Type B pancreatic cell (in vitro differentiated cells): ENCODE measurements at regions not wholly inside any gene's neighbourhood (a gene's known extent, or its start where the extent isn't known, plus 50 kb on each side); places are given as distances from the start of the nearest gene placed in this dataset.
A peak's percentile ranks its signal among the peaks of the same experiment; 100 is the strongest.

Experiments used
- DNase-seq: peaks from one replicate; pipeline ENCODE4 v3.0.0; 2021; ENCODE audit warnings: mixed read lengths; ENCODE audit not compliant: unreplicated experiment; ENCODE audit errors: extremely low spot score
- H3K27ac Mint-ChIP-seq: 2 replicates; pipeline ENCODE4 v1.8.0; 2021; ENCODE audit warnings: mild to moderate bottlenecking, mixed read lengths
- H3K27me3 Mint-ChIP-seq: 2 replicates; pipeline ENCODE4 v1.8.0; 2021; ENCODE audit warnings: mixed read lengths
- H3K36me3 Mint-ChIP-seq: 2 replicates; pipeline ENCODE4 v1.8.0; 2021; ENCODE audit warnings: mixed read lengths
- H3K4me1 Mint-ChIP-seq: one replicate; pipeline ENCODE4 v1.8.0; 2021; ENCODE audit warnings: mixed read lengths; ENCODE audit not compliant: unreplicated experiment
- H3K4me3 Mint-ChIP-seq: 2 replicates; pipeline ENCODE4 v1.8.0; 2021; ENCODE audit warnings: mild to moderate bottlenecking, mixed read lengths
- H3K9me3 Mint-ChIP-seq: 2 replicates; pipeline ENCODE4 v1.8.0; 2021; ENCODE audit warnings: mixed read lengths
- CTCF ChIP-seq: fragments of 200-600 bp; sonication (generic); conservative IDR thresholded peaks from 2 replicates; pipeline ENCODE4 v1.5.0; 2021; ENCODE audit warnings: antibody characterized with exemption, mild to moderate bottlenecking

- TF ChIP-seq CTCF, result no peak
- no peaks in the 10 kb centered on the region for H3K36me3 Mint-ChIP-seq
- no peaks in the 10 kb centered on the region for H3K27me3 Mint-ChIP-seq
- H3K4me1 Mint-ChIP-seq, result peaks cover 6% of the 10 kb centered on the region
- no peaks in the 10 kb centered on the region for H3K9me3 Mint-ChIP-seq
- H3K27ac Mint-ChIP-seq, result peak overlapping the region; percentile 53
- no peak overlapping the region for H3K4me3 Mint-ChIP-seq
- no peak for DNase-seq
Measured at GRCh38 chr13:71967990-71968389, 101.0 kb upstream of the DACH1 start.

GRCh38 chr13:71964491-71965100 is 97.6 kb upstream of the DACH1 start:
- peaks cover 6% of the 10 kb centered on the region for H3K4me1 Mint-ChIP-seq
- no peaks in the 10 kb centered on the region for H3K9me3 Mint-ChIP-seq
- no peak for TF ChIP-seq CTCF
- H3K4me3 Mint-ChIP-seq, result no peak overlapping the region
- no peaks in the 10 kb centered on the region for H3K27me3 Mint-ChIP-seq
- no peaks in the 10 kb centered on the region for H3K36me3 Mint-ChIP-seq
- no peak overlapping the region for H3K27ac Mint-ChIP-seq
- no peak for DNase-seq

GRCh38 chr13:71962735-71963134 is 95.7 kb upstream of the DACH1 start:
- no peaks in the 10 kb centered on the region for H3K36me3 Mint-ChIP-seq
- DNase-seq, result no peak
- TF ChIP-seq CTCF, result no peak
- H3K9me3 Mint-ChIP-seq, result no peaks in the 10 kb centered on the region
- no peak overlapping the region for H3K27ac Mint-ChIP-seq
- H3K27me3 Mint-ChIP-seq, result no peaks in the 10 kb centered on the region
- no peak overlapping the region for H3K4me3 Mint-ChIP-seq
- H3K4me1 Mint-ChIP-seq, result peaks cover under 1% of the 10 kb centered on the region

- Mint-ChIP-seq H3K36me3 (no peaks in the 10 kb centered on the region), H3K27me3 (no peaks in the 10 kb centered on the region), H3K27ac (no peak overlapping the region), H3K4me3 (no peak overlapping the region), H3K9me3 (no peaks in the 10 kb centered on the region), H3K4me1 (no peaks in the 10 kb centered on the region)
- TF ChIP-seq CTCF, result no peak
- DNase-seq, result no peak
Measured at GRCh38 chr13:71962126-71962525, 95.1 kb upstream of the DACH1 start.

- peak; percentile 42 for TF ChIP-seq CTCF
- DNase-seq, result no peak
- Mint-ChIP-seq H3K4me1 (no peaks in the 10 kb centered on the region), H3K4me3 (no peak overlapping the region), H3K36me3 (no peaks in the 10 kb centered on the region), H3K9me3 (no peaks in the 10 kb centered on the region), H3K27ac (no peak overlapping the region), H3K27me3 (peaks cover 4% of the 10 kb centered on the region)
Measured at GRCh38 chr13:71949441-71949840, 82.4 kb upstream of the DACH1 start.

- Mint-ChIP-seq H3K4me3 (no peak overlapping the region), H3K27ac (no peak overlapping the region), H3K36me3 (no peaks in the 10 kb centered on the region), H3K4me1 (peaks cover 7% of the 10 kb centered on the region), H3K9me3 (no peaks in the 10 kb centered on the region), H3K27me3 (peaks cover 2% of the 10 kb centered on the region)
- TF ChIP-seq CTCF, result no peak
- DNase-seq, result no peak
Measured at GRCh38 chr13:71939186-71939585, 72.2 kb upstream of the DACH1 start.
